Keratinocyte (primary cell): ENCODE measurements at regions not wholly inside any gene's neighbourhood (a gene's known extent, or its start where the extent isn't known, plus 50 kb on each side); places are given as distances from the start of the nearest gene placed in this dataset.

Source experiments
- DNase-seq: peaks from one replicate; pipeline ENCODE4 v3.0.0-alpha.2; 2011; ENCODE audit warnings: low read depth, missing footprints, low spot score
- FAIRE-seq: peaks from 2 replicates; lab custom pipeline; 2011; peaks lifted over from hg19 to GRCh38; lab: Jason Lieb, UNC
- H2AFZ ChIP-seq: 2 replicates; pipeline ENCODE4 v1.6.0; 2012; ENCODE audit warnings: low read length, control low read depth, inconsistent platforms; ENCODE audit not compliant: control insufficient read depth
- H3K27ac ChIP-seq: 2 replicates; pipeline ENCODE4 v1.5.1; 2011; ENCODE audit warnings: low read length; ENCODE audit not compliant: control insufficient read depth, insufficient read depth
- H3K27me3 ChIP-seq: 3 replicates; pipeline ENCODE4 v1.6.0; 2011; ENCODE audit warnings: low read length; ENCODE audit not compliant: control insufficient read depth, insufficient read depth; ENCODE audit errors: extremely low read depth
- H3K36me3 ChIP-seq, 2 experiments: 2 replicates in 1 of 2; 3 replicates in 1 of 2; pipeline ENCODE4 v1.5.1; 2011; ENCODE audit warnings: low read length in 2 of 2, mild to moderate bottlenecking in 1 of 2; ENCODE audit not compliant: control insufficient read depth in 2 of 2, insufficient read depth in 2 of 2; ENCODE audit errors: extremely low read depth in 1 of 2
- H3K4me1 ChIP-seq: 3 replicates; pipeline ENCODE4 v1.5.1; 2011; ENCODE audit warnings: low read length; ENCODE audit not compliant: control insufficient read depth, insufficient read depth; ENCODE audit errors: extremely low read depth
- H3K4me2 ChIP-seq: 3 replicates; pipeline ENCODE4 v1.6.0; 2011; ENCODE audit warnings: low read depth, low read length; ENCODE audit not compliant: control insufficient read depth, insufficient read depth; ENCODE audit errors: extremely low read depth
- H3K4me3 ChIP-seq, 3 experiments: fragments of 200-600 bp in 1 of 3; sonication (generic) in 1 of 3; 2 replicates in 2 of 3; 3 replicates in 1 of 3; pipeline ENCODE4 v1.5.1; 2011 to 2016; ENCODE audit warnings: low read length in 3 of 3, mild to moderate bottlenecking in 3 of 3, control low read depth in 2 of 3, inconsistent platforms in 1 of 3, low read depth in 1 of 3, mixed read lengths in 1 of 3, mixed run types in 1 of 3, moderate library complexity in 1 of 3; ENCODE audit not compliant: control insufficient read depth in 2 of 3, insufficient read depth in 2 of 3; ENCODE audit errors: extremely low read depth in 1 of 3
- H3K79me2 ChIP-seq: 2 replicates; pipeline ENCODE4 v1.6.0; 2012; ENCODE audit warnings: low read length; ENCODE audit not compliant: control insufficient read depth, insufficient read depth
- H3K9ac ChIP-seq: 3 replicates; pipeline ENCODE4 v1.6.0; 2011; ENCODE audit warnings: low read length; ENCODE audit not compliant: control insufficient read depth, insufficient read depth; ENCODE audit errors: extremely low read depth
- H3K9me1 ChIP-seq: 3 replicates; pipeline ENCODE4 v1.6.0; 2011; ENCODE audit warnings: low read length; ENCODE audit not compliant: control insufficient read depth, insufficient read depth; ENCODE audit errors: extremely low read depth
- H3K9me3 ChIP-seq: 2 replicates; pipeline ENCODE4 v1.5.1; 2012; ENCODE audit warnings: low read depth, low read length; ENCODE audit not compliant: control insufficient read depth
- H4K20me1 ChIP-seq: 3 replicates; pipeline ENCODE4 v1.6.0; 2011; ENCODE audit warnings: low read length; ENCODE audit not compliant: control insufficient read depth, insufficient read depth; ENCODE audit errors: extremely low read depth
- CTCF ChIP-seq, 3 experiments: IDR thresholded peaks in 1 of 3; conservative IDR thresholded peaks in 1 of 3; optimal IDR thresholded peaks in 1 of 3; 2 replicates in 2 of 3; 3 replicates in 1 of 3; pipeline versions ENCODE3 to v1.5.1; 2011; ENCODE audit warnings: low read length in 3 of 3, mild to moderate bottlenecking in 3 of 3, moderate library complexity in 2 of 3, control low read depth in 1 of 3, inconsistent platforms in 1 of 3; ENCODE audit not compliant: insufficient read depth in 2 of 3; ENCODE audit errors: extremely low read depth in 1 of 3
- EZH2 ChIP-seq: IDR thresholded peaks from one replicate; pipeline ENCODE4 v1.6.1; 2012; ENCODE audit warnings: inconsistent platforms, mild to moderate bottlenecking, low read length, moderate library complexity
- dilution Hi-C: fragments of 300-500 bp; cut with MboI; formaldehyde crosslinking; loops from one replicate; pipeline ENCODE4 v1.7.0; 2020; ENCODE audit warnings: low sequenced_read_pairs; ENCODE audit not compliant: extremely low pct_ligation_motif_present

DNA sequence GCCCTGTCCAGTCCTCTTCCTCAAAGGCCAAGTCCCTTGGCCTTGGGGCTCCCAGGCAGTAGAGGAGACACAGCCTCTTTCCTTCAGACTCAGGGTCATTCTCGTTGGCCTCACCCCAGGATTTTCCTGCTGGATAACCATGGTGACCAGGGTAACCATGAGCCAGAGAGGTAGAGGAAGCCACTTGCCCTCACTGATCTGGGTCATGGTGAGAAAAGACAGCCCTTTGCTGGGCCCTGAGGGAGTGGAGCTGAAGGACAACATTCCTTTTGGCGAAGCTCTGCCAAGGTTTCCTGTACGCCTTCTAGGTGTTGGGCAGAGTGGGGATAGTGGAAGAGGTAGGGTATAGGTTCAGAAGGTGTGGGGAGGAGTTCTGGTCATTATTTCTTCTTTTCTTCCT is 53.1 kb upstream of the WNT4 start:
- Histone ChIP-seq H3K79me2 (no peaks in the 10 kb centered on the region), H3K4me1 (no peaks in the 10 kb centered on the region), H3K9me1 (no peaks in the 10 kb centered on the region), H3K36me3 (no peaks in the 10 kb centered on the region), H3K9ac (no peak overlapping the region), H2AFZ (no peak overlapping the region), H3K27me3 (no peaks in the 10 kb centered on the region), H3K4me2 (no peak overlapping the region), H3K27ac (no peak overlapping the region), H3K4me3 (no peak overlapping the region), H3K9me3 (no peaks in the 10 kb centered on the region), H4K20me1 (no peaks in the 10 kb centered on the region)
- dilution Hi-C loops = no loop called here
- DNase-seq = no peak
- TF ChIP-seq EZH2 = no peak
- no peak for FAIRE-seq

DNA sequence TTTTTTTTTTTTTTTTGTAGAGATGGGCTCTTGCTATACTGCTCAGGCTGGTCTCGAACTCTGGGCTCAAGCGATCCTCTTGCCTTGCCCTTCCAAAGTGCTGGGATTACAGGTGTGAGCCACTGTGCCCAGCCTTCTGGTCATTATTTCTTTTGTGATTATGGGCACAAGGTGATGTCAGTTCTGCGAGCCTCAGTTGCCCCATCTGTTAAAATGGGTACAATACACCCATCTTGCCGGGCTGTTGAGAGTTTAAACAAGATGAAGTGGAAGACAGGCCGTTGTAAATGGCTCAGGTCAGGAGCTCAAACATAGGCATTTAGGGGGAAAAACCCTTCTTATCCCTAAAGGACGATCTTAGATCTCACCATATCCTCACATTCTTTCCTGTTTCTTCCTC is 53.7 kb upstream of the WNT4 start:
- Histone ChIP-seq H3K36me3 (no peaks in the 10 kb centered on the region), H3K9ac (no peak overlapping the region), H3K4me1 (no peaks in the 10 kb centered on the region), H3K9me3 (no peaks in the 10 kb centered on the region), H3K27ac (no peak overlapping the region), H3K27me3 (no peaks in the 10 kb centered on the region), H2AFZ (no peak overlapping the region), H3K4me2 (no peak overlapping the region), H3K79me2 (no peaks in the 10 kb centered on the region), H3K4me3 (no peak overlapping the region), H3K9me1 (no peaks in the 10 kb centered on the region), H4K20me1 (no peaks in the 10 kb centered on the region)
- DNase-seq (no peak), FAIRE-seq (no peak)
- dilution Hi-C loops = no loop called here
- TF ChIP-seq CTCF (optimal IDR thresholded peaks at IDR 0.05 in 1 of 3, IDR thresholded peaks at IDR 0.05 in 1 of 3, conservative IDR thresholded peaks at IDR 0.05 in 1 of 3; ENCODE audit: extremely low read depth in 1 of 3, insufficient read depth in 2 of 3, low read length in 3 of 3) (no peak), EZH2 (no peak)

- H3K9ac ChIP-seq = no peak overlapping the region
- H3K9me1 ChIP-seq = no peaks in the 10 kb centered on the region
- no peak for TF ChIP-seq CTCF (optimal IDR thresholded peaks at IDR 0.05 in 1 of 3, IDR thresholded peaks at IDR 0.05 in 1 of 3, conservative IDR thresholded peaks at IDR 0.05 in 1 of 3; ENCODE audit: extremely low read depth in 1 of 3, insufficient read depth in 2 of 3, low read length in 3 of 3)
- TF ChIP-seq EZH2 = no peak
- dilution Hi-C loops = no loop called here
- no peak overlapping the region for H3K4me3 ChIP-seq
- H3K4me1 ChIP-seq = no peaks in the 10 kb centered on the region
- no peaks in the 10 kb centered on the region for H3K36me3 ChIP-seq
- H3K9me3 ChIP-seq = no peaks in the 10 kb centered on the region
- H3K4me2 ChIP-seq = no peak overlapping the region
- no peaks in the 10 kb centered on the region for H4K20me1 ChIP-seq
- H3K27me3 ChIP-seq = peaks cover 2% of the 10 kb centered on the region
- no peaks in the 10 kb centered on the region for H3K79me2 ChIP-seq
- no peak overlapping the region for H2AFZ ChIP-seq
- FAIRE-seq (no peak), DNase-seq (no peak)
- no peak overlapping the region for H3K27ac ChIP-seq
Observed at GRCh38 chr1:22197644-22198043, 54.7 kb upstream of the WNT4 start.
